GM23338 (cell line): ENCODE measurements at regions not wholly inside any gene's neighbourhood (a gene's known extent, or its start where the extent isn't known, plus 50 kb on each side); places are given as distances from the start of the nearest gene placed in this dataset.

Source experiments
- ATAC-seq: fragments of 200-7000 bp; cut with Tn5 transposase; 3 replicates; pipeline ENCODE4 v1.9.1; 2020
- DNase-seq: peaks from one replicate; pipeline ENCODE4 v3.0.0-alpha.2; 2015; ENCODE audit warnings: low spot score
- H2AFZ ChIP-seq: fragments of 200-600 bp; sonication (generic); 2 replicates; pipeline ENCODE4 v1.8.0; 2016; ENCODE audit warnings: antibody characterized with exemption, mild to moderate bottlenecking, moderate library complexity
- H3F3A ChIP-seq: fragments of 200-600 bp; sonication (generic); replicated peaks from 2 replicates; pipeline ENCODE4 v1.8.0; 2017; ENCODE audit warnings: antibody characterized with exemption, mixed run types, low read depth
- H3K27ac ChIP-seq: fragments of 200-600 bp; sonication (generic); 2 replicates; pipeline ENCODE4 v1.6.1; 2016; ENCODE audit warnings: low read depth
- H3K27me3 ChIP-seq: fragments of 200-600 bp; sonication (generic); 2 replicates; pipeline ENCODE4 v1.8.0; 2016; ENCODE audit warnings: mild to moderate bottlenecking, mixed run types, moderate library complexity; ENCODE audit not compliant: insufficient read depth
- H3K36me3 ChIP-seq: fragments of 200-600 bp; sonication (generic); 2 replicates; pipeline ENCODE4 v1.8.0; 2016; ENCODE audit warnings: mild to moderate bottlenecking; ENCODE audit not compliant: insufficient read depth
- H3K4me1 ChIP-seq: fragments of 200-600 bp; sonication (generic); 2 replicates; pipeline ENCODE4 v1.8.0; 2016; ENCODE audit warnings: mild to moderate bottlenecking, moderate library complexity; ENCODE audit not compliant: insufficient read depth
- H3K4me2 ChIP-seq: fragments of 200-600 bp; sonication (generic); 2 replicates; pipeline ENCODE4 v1.7.1; 2017; ENCODE audit warnings: mixed run types
- H3K4me3 ChIP-seq: fragments of 200-600 bp; sonication (generic); 2 replicates; pipeline ENCODE4 v1.6.1; 2016; ENCODE audit warnings: mixed run types
- H3K79me2 ChIP-seq: fragments of 200-600 bp; sonication (generic); replicated peaks from 2 replicates; pipeline ENCODE4 v1.8.0; 2017; ENCODE audit warnings: mild to moderate bottlenecking; ENCODE audit not compliant: insufficient read depth
- H3K9me2 ChIP-seq: fragments of 200-600 bp; sonication (generic); 2 replicates; pipeline ENCODE4 v1.8.0; 2017; ENCODE audit not compliant: insufficient read depth
- H4K20me1 ChIP-seq: fragments of 200-600 bp; sonication (generic); replicated peaks from 2 replicates; pipeline ENCODE4 v1.8.0; 2017; ENCODE audit warnings: mild to moderate bottlenecking; ENCODE audit not compliant: insufficient read depth
- H3K27ac Mint-ChIP-seq: 2 replicates; pipeline ENCODE4 v1.8.0; 2020; ENCODE audit warnings: inconsistent platforms, mild to moderate bottlenecking, moderate library complexity, mixed read lengths
- H3K27me3 Mint-ChIP-seq: 3 replicates; pipeline ENCODE4 v1.8.0; 2022; ENCODE audit warnings: low read depth, mild to moderate bottlenecking, moderate library complexity, mixed read lengths, inconsistent platforms; ENCODE audit not compliant: insufficient read depth, poor library complexity
- H3K36me3 Mint-ChIP-seq: 3 replicates; pipeline ENCODE4 v1.8.0; 2021; ENCODE audit warnings: low read depth, mild to moderate bottlenecking, inconsistent platforms, moderate library complexity, mixed read lengths
- H3K4me1 Mint-ChIP-seq: 3 replicates; pipeline ENCODE4 v1.8.0; 2020; ENCODE audit warnings: mild to moderate bottlenecking, inconsistent platforms, mixed read lengths
- H3K4me3 Mint-ChIP-seq: 3 replicates; pipeline ENCODE4 v1.8.0; 2021; ENCODE audit warnings: moderate library complexity, mild to moderate bottlenecking, inconsistent platforms, mixed read lengths
- H3K9me3 Mint-ChIP-seq: 3 replicates; pipeline ENCODE4 v1.8.0; 2020; ENCODE audit warnings: moderate library complexity, mild to moderate bottlenecking, inconsistent platforms, mixed read lengths
- CREB1 ChIP-seq: fragments of 250-450 bp; sonication (Bioruptor Pico); IDR thresholded peaks from 2 replicates; pipeline ENCODE4 v1.5.0; 2020; ENCODE audit warnings: low read depth, mild to moderate bottlenecking, moderate library complexity
- CTCF ChIP-seq, 2 experiments: fragments of 200-600 bp in 1 of 2; sonication (generic) in 1 of 2; conservative IDR thresholded peaks; 2 replicates each; pipeline versions ENCODE4 v1.5.1 to v1.6.1; 2016 to 2017; ENCODE audit warnings: antibody characterized with exemption in 2 of 2, low read depth in 2 of 2, mild to moderate bottlenecking in 2 of 2, moderate library complexity in 1 of 2
- ETS1 ChIP-seq: IDR thresholded peaks from 2 replicates; pipeline ENCODE4 v1.6.1; 2016; ENCODE audit warnings: antibody characterized with exemption
- EZH2 ChIP-seq: fragments of 200-600 bp; sonication (generic); IDR thresholded peaks from one replicate; pipeline ENCODE4 v1.8.0; 2017; ENCODE audit warnings: antibody characterized with exemption, mild to moderate bottlenecking, low read depth; ENCODE audit not compliant: unreplicated experiment
- EZH2phosphoT487 ChIP-seq: fragments of 200-600 bp; sonication (generic); IDR thresholded peaks from one replicate; pipeline ENCODE4 v1.8.1; 2018; ENCODE audit warnings: antibody characterized with exemption; ENCODE audit not compliant: unreplicated experiment
- JUNB ChIP-seq: IDR thresholded peaks from one replicate; pipeline ENCODE4 v1.6.1; 2016; ENCODE audit warnings: antibody characterized with exemption; ENCODE audit not compliant: unreplicated experiment
- NANOG ChIP-seq: IDR thresholded peaks from 2 replicates; pipeline ENCODE4 v1.6.1; 2016; ENCODE audit warnings: antibody characterized with exemption, borderline replicate concordance
- POLR2AphosphoS5 ChIP-seq: IDR thresholded peaks from 2 replicates; pipeline ENCODE4 v1.6.1; 2016; ENCODE audit warnings: antibody characterized with exemption, low read depth
- REST ChIP-seq: IDR thresholded peaks from one replicate; pipeline ENCODE4 v1.6.1; 2018; ENCODE audit warnings: antibody characterized with exemption; ENCODE audit not compliant: unreplicated experiment
- STAT1 ChIP-seq: IDR thresholded peaks from one replicate; pipeline ENCODE4 v1.6.1; 2016; ENCODE audit warnings: antibody characterized with exemption; ENCODE audit not compliant: unreplicated experiment
- ZNF114 ChIP-seq: fragments of 250-450 bp; sonication (Bioruptor Pico); IDR thresholded peaks from 2 replicates; pipeline ENCODE4 v1.5.0; 2020; ENCODE audit warnings: mild to moderate bottlenecking, moderate library complexity
- ZNF331 ChIP-seq: fragments of 250-450 bp; sonication (Bioruptor Pico); IDR thresholded peaks from 2 replicates; pipeline ENCODE4 v1.5.0; 2020; ENCODE audit warnings: low read depth, mild to moderate bottlenecking, moderate library complexity
- ZNF462 ChIP-seq: fragments of 250-450 bp; sonication (Bioruptor Pico); IDR thresholded peaks from 2 replicates; pipeline ENCODE4 v1.5.0; 2020; ENCODE audit warnings: mild to moderate bottlenecking, moderate library complexity

GRCh38 chr10:131475803-131476202, 164.3 kb upstream of the TCERG1L start:
- Histone ChIP-seq H3F3A (no peaks in the 10 kb centered on the region), H3K4me2 (no peak overlapping the region), H3K4me1 (no peaks in the 10 kb centered on the region), H3K79me2 (no peaks in the 10 kb centered on the region), H3K9me2 (no peaks in the 10 kb centered on the region), H3K4me3 (no peak overlapping the region), H3K27ac (no peak overlapping the region), H3K36me3 (no peaks in the 10 kb centered on the region), H3K27me3 (no peaks in the 10 kb centered on the region), H2AFZ (no peak overlapping the region), H4K20me1 (no peaks in the 10 kb centered on the region)
- no peak overlapping the region for H3K4me3 Mint-ChIP-seq
- no peak for TF ChIP-seq ZNF462 (CRISPR knock-in tag)
- no peak for TF ChIP-seq NANOG
- TF ChIP-seq CREB1 (CRISPR knock-in tag): no peak
- no peak for TF ChIP-seq EZH2
- no peak for TF ChIP-seq EZH2phosphoT487
- no peak for TF ChIP-seq POLR2AphosphoS5
- no peak for TF ChIP-seq ETS1
- TF ChIP-seq JUNB: no peak
- TF ChIP-seq CTCF (conservative IDR thresholded peaks at IDR 0.05; ENCODE audit: low read depth in 2 of 2): no peak
- TF ChIP-seq STAT1: no peak
- no peak for TF ChIP-seq ZNF114
- TF ChIP-seq ZNF331: no peak
- TF ChIP-seq REST: no peak
- peaks cover 3% of the 10 kb centered on the region for H3K27me3 Mint-ChIP-seq
- no peak for DNase-seq
- peaks cover 92% of the 10 kb centered on the region for H3K9me3 Mint-ChIP-seq
- H3K4me1 Mint-ChIP-seq: no peaks in the 10 kb centered on the region
- H3K27ac Mint-ChIP-seq: no peak overlapping the region
- ATAC-seq: no peak
- peaks cover 31% of the 10 kb centered on the region; the same call in 2 of the 3 replicates for H3K36me3 Mint-ChIP-seq
